GM19324 (cell line): ENCODE measurements at regions not wholly inside any gene's neighbourhood (a gene's known extent, or its start where the extent isn't known, plus 50 kb on each side); places are given as distances from the start of the nearest gene placed in this dataset.
"Not testable (repeated sequence)": the region's sequence is repeated elsewhere in the genome, so short reads cannot be mapped to it uniquely, and the experiment has no call there.

Experiments used
- ATAC-seq: cut with Tn5 transposase; IDR thresholded peaks from one replicate; pipeline ENCODE4 v1.9.1; 2021; ENCODE audit warnings: mild to moderate bottlenecking, moderate library complexity; ENCODE audit not compliant: unreplicated experiment, low FRiP score

GRCh38 chr5:155665361-155665760 is 651.8 kb downstream of the KIF4B start:
- no peak for ATAC-seq

GRCh38 chr5:155672001-155672400 is 655.0 kb upstream of the SGCD start:
- not testable (repeated sequence) for ATAC-seq

GRCh38 chr5:155676967-155677366 is 650.0 kb upstream of the SGCD start:
- ATAC-seq = no peak

- ATAC-seq = no peak
Measured at GRCh38 chr5:155678371-155678770, 648.6 kb upstream of the SGCD start.

GRCh38 chr5:155679530-155679929 is 647.4 kb upstream of the SGCD start:
- no peak for ATAC-seq

- no peak for ATAC-seq
Measured at GRCh38 chr5:155684417-155684816, 642.5 kb upstream of the SGCD start.

GRCh38 chr5:155686131-155686530 is 640.8 kb upstream of the SGCD start:
- no peak for ATAC-seq

GRCh38 chr5:155689406-155689805 is 637.6 kb upstream of the SGCD start:
- no peak for ATAC-seq

GRCh38 chr5:155696362-155696761 is 630.6 kb upstream of the SGCD start:
- ATAC-seq = no peak

- ATAC-seq = no peak
Measured at GRCh38 chr5:155697236-155697635, 629.7 kb upstream of the SGCD start.

GRCh38 chr5:155699385-155699784 is 627.6 kb upstream of the SGCD start:
- ATAC-seq = no peak

- ATAC-seq = no peak
Measured at GRCh38 chr5:155700333-155700732, 626.6 kb upstream of the SGCD start.

- no peak for ATAC-seq
Measured at GRCh38 chr5:155711882-155712281, 615.1 kb upstream of the SGCD start.

- not testable (repeated sequence) for ATAC-seq
Measured at GRCh38 chr5:155714435-155714834, 612.5 kb upstream of the SGCD start.

GRCh38 chr5:155726267-155726666 is 600.7 kb upstream of the SGCD start:
- ATAC-seq = no peak

- no peak for ATAC-seq
Measured at GRCh38 chr5:155727512-155728145, 599.3 kb upstream of the SGCD start.

- ATAC-seq = no peak
Measured at GRCh38 chr5:155728146-155728856, 598.7 kb upstream of the SGCD start.

GRCh38 chr5:155728857-155729683 is 597.9 kb upstream of the SGCD start:
- no peak for ATAC-seq

GRCh38 chr5:155729684-155730059 is 597.3 kb upstream of the SGCD start:
- ATAC-seq = no peak

- no peak for ATAC-seq
Measured at GRCh38 chr5:155732587-155733376, 594.2 kb upstream of the SGCD start.

- ATAC-seq = no peak
Measured at GRCh38 chr5:155733935-155734334, 593.0 kb upstream of the SGCD start.
